ENCODE measurements at regions not wholly inside any gene's neighbourhood (a gene's known extent, or its start where the extent isn't known, plus 50 kb on each side); places are given as distances from the start of the nearest gene placed in this dataset.
"Not testable (repeated sequence)": the region's sequence is repeated elsewhere in the genome, so short reads cannot be mapped to it uniquely, and the experiment has no call there.

- Histone ChIP-seq H3K36me3 (no peaks in the 10 kb centered on the region), H3K9me3 (no peaks in the 10 kb centered on the region), H3K27me3 (no peaks in the 10 kb centered on the region), H3K4me1 (no peaks in the 10 kb centered on the region), H3K27ac (no peak overlapping the region), H3K4me3 (no peak overlapping the region)
- DNase-seq (ENCODE audit: low spot score in 2 of 2): no peak
- TF ChIP-seq, protein P1, sequence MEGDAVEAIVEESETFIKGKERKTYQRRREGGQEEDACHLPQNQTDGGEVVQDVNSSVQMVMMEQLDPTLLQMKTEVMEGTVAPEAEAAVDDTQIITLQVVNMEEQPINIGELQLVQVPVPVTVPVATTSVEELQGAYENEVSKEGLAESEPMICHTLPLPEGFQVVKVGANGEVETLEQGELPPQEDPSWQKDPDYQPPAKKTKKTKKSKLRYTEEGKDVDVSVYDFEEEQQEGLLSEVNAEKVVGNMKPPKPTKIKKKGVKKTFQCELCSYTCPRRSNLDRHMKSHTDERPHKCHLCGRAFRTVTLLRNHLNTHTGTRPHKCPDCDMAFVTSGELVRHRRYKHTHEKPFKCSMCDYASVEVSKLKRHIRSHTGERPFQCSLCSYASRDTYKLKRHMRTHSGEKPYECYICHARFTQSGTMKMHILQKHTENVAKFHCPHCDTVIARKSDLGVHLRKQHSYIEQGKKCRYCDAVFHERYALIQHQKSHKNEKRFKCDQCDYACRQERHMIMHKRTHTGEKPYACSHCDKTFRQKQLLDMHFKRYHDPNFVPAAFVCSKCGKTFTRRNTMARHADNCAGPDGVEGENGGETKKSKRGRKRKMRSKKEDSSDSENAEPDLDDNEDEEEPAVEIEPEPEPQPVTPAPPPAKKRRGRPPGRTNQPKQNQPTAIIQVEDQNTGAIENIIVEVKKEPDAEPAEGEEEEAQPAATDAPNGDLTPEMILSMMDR (IDR thresholded peaks at IDR 0.05): no peak
- intact Hi-C loops (cut with DNase I): no loop called here
Measured at GRCh38 chr3:159366476-159366875, 564.6 kb downstream of the MFSD1 start.

DNA sequence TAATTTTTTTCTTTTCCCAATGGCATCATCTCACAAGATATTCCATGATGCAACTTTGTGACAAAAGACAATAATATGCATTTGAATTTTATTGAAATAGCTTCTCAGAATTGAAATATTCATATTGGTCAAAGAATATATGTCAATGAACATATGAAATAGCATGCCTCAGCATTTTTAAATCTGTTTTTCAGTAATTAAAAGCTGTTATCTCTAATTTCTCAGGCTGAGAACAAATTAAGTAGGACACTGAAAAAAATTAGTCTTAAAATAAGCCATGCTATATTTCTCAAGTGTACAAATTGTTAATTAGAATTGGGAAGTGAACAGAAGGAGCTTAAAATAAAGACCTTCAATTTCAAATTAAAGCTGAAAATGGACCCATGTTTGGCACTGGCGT is 570.1 kb downstream of the MFSD1 start:
- Histone ChIP-seq H3K36me3 (no peaks in the 10 kb centered on the region), H3K4me3 (no peak overlapping the region), H3K27ac (no peak overlapping the region), H3K9me3 (no peaks in the 10 kb centered on the region), H3K4me1 (no peaks in the 10 kb centered on the region), H3K27me3 (no peaks in the 10 kb centered on the region)
- intact Hi-C loops (cut with DNase I): no loop called here
- DNase-seq (ENCODE audit: low spot score in 2 of 2): no peak
- TF ChIP-seq, protein P1 (IDR thresholded peaks at IDR 0.05): no peak

DNA sequence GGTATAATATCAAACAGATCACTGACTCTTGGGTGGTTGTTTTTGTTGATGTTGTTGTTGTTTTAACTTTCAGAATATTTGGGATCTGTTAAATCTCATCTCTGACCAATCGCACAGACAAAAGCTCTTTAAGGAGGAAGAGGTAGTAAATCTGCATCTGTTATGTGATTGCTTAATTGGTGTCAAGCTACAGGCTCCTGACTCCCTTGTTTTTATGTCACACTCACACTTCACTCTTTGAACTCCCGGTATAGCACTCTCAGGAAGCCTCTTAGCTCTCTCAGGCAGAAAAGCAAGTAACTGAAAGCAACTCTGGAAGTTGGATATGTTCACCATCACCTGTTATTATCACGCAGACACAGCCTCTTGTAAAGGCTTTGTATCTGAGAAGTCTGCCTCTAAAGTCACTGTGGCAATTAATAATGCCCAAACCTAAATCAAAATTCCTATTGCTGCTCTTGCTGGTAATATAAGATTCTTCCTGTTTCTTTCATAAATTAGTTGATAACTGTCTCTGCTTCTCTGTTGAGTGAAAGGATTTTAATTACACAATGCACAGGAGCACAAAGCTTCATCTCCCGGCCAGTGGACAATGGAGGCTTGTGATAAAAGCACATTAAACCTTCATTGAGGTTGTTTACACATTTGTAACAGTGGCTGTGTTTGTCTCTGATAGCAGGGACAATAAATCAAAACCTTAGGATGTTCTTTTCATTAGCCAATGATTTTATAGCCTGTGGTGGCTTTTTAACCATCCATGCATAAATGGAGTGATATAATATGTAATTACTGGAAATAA is 576.7 kb downstream of the MFSD1 start:
- DNase-seq (ENCODE audit: low spot score in 2 of 2): no peak
- TF ChIP-seq, protein P1 (IDR thresholded peaks at IDR 0.05): no peak
- H3K4me1 ChIP-seq: no peaks in the 10 kb centered on the region
- no peak overlapping the region for H3K27ac ChIP-seq
- no peak overlapping the region for H3K4me3 ChIP-seq
- intact Hi-C loops (cut with DNase I): no loop called here
- H3K27me3 ChIP-seq: no peaks in the 10 kb centered on the region
- no peaks in the 10 kb centered on the region for H3K36me3 ChIP-seq
- no peaks in the 10 kb centered on the region for H3K9me3 ChIP-seq

DNA sequence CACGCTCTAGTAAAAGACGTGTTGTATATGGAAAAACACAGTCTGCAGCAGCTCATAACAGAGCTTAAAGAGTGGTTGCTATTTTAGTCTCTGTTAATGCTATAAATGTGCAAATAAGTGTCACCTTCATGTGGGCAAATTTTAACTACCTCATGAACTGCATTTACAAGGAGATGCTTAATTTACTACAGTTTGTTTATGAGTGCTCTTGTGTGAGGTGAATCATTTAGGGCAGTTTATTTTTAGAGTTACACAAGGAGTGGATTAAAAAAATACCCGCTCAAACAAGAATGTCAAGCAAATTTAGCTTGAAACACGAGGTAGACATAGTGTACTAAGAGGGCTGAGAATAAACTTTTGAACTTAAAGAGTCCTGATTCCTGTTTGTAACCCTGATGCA is 579.0 kb downstream of the MFSD1 start:
- no peaks in the 10 kb centered on the region for H3K36me3 ChIP-seq
- no peak for DNase-seq (ENCODE audit: low spot score in 2 of 2)
- H3K9me3 ChIP-seq: no peaks in the 10 kb centered on the region
- TF ChIP-seq, protein P1 (IDR thresholded peaks at IDR 0.05): no peak
- intact Hi-C loops (cut with DNase I): no loop called here
- H3K4me3 ChIP-seq: no peak overlapping the region
- H3K27ac ChIP-seq: no peak overlapping the region
- no peaks in the 10 kb centered on the region for H3K27me3 ChIP-seq
- H3K4me1 ChIP-seq: no peaks in the 10 kb centered on the region

DNA sequence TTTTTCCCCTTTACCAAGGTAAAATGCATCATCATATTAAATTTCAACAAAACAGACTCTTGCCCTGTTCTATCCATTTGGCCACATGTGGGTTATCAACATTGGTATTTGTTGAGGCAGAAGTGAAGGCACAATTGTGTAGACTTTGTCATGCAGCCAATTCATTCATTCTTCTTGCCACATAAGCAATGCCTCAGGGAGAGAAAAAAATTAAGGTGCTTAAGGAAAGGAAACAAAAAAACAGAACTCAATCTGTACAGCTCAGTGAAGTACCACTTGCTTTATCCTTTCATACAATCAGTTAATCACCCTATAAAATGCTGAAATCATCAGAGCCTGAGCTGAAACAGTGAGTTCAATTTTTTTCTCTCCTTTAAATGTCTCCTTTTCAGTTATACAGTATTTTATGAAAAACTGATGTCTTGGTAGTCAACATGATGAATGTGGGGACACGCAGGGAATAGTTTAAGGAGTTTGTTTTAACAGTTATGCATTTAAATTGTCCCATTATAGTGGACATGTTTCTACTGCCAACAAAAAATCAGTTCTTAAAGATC is 588.9 kb downstream of the MFSD1 start:
- H3K27ac ChIP-seq: no peak overlapping the region
- H3K4me3 ChIP-seq: no peak overlapping the region
- no peaks in the 10 kb centered on the region for H3K9me3 ChIP-seq
- no peaks in the 10 kb centered on the region for H3K4me1 ChIP-seq
- intact Hi-C loops (cut with DNase I): no loop called here
- TF ChIP-seq, protein P1 (IDR thresholded peaks at IDR 0.05): no peak
- no peak for DNase-seq (ENCODE audit: low spot score in 2 of 2)
- no peaks in the 10 kb centered on the region for H3K36me3 ChIP-seq
- H3K27me3 ChIP-seq: no peaks in the 10 kb centered on the region

GRCh38 chr3:159397683-159398082 is 591.0 kb upstream of the IL12A start:
- intact Hi-C loops (cut with DNase I); H3K4me3 ChIP-seq; DNase-seq (ENCODE audit: low spot score in 2 of 2); H3K27ac ChIP-seq; H3K9me3 ChIP-seq; H3K4me1 ChIP-seq; H3K27me3 ChIP-seq; H3K36me3 ChIP-seq: not testable (repeated sequence)
